ENCODE measurements at regions not wholly inside any gene's neighbourhood (a gene's known extent, or its start where the extent isn't known, plus 50 kb on each side); places are given as distances from the start of the nearest gene placed in this dataset.
"Not testable (repeated sequence)": the region's sequence is repeated elsewhere in the genome, so short reads cannot be mapped to it uniquely, and the experiment has no call there.

- DNase-seq: no peak
Observed at GRCh38 chr9:2243666-2244555, 228.8 kb downstream of the SMARCA2 start.

DNA sequence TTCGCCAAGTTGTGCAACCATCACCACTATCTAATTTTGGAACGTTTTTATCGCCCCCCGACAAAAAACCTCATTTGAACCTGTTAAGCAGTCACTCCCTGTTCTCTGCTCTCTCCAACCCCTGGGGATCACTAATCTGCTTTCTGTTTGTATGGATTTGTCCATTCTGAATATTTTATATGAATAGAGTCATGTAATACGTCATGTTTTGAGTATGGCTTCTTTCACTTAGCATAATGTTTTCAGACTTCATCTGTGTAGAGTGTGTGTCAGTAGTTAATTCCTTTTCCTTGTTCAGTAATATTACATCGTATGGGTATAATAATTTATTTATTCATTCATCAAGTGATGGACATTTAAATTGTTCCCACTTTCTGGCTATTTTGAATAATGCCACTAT lies 232.2 kb downstream of the SMARCA2 start:
- no peak for DNase-seq

DNA sequence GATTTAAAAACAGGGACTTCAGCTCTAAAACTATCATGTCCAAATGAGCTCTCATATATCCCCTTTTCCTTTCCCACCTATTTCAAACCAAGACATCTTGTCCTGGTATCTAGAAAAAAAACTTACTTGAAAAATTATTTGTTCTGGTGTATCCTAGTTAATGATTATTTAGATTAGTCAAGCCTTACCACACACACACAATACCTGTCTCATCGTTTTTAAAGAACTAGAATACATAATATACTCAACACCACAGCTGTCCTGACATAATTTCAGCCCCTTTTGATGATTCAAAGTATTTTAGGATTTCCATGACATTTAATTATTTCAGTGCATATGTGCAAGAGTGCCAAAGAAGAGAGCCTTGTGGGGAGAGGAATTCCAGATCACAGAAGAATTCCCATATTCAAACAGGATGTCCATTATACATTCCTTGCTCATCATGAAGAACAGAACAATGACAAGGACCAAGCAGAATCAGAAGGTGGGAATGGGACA lies 233.7 kb downstream of the SMARCA2 start:
- DNase-seq: no peak

DNA sequence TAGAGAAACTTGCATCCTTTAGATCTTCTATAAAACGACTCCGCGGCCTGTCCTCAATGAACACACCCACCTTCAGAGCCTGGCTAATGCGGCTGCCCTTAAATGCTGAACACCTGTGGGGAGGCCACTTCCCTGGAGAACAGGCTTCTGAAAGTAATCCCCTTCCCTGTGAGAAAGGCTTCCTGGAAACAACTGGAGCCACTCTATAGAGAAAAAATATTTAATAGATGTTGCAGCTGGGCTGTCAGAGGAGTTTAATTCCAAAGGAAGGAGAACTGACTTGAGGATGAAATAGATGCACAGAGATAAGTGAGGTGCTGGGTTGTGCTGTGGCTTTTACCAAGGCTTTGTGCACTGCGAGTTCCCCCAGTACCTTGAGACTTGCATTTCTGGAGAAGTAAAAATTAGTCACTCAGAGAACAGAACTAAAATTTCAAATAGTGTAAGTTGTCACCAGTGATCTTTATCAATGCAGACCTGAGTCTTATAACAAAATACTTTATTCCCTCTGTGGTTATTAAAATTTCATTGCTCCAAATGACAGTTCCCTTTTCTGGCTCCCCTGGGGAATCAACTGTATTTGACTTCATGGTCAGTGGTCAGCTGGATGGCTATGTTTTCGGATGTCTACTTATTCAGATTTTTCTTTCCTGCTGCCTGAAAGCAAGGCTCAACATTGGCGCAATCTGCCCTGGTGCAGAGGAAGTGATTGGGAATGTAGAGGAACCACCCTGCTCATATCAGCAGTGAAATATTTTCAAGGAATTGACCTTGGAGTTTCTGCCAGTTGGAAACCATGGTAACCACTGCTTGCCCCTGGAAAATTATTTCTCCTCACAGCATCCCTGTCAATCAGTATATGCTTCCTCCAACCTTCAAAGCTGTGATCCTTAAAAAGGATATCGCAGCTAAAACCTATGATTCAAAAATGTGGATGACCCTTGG lies 238.8 kb downstream of the SMARCA2 start:
- peak in 1 of 3 donors; percentile 45 for DNase-seq

- no peak for DNase-seq
Observed at GRCh38 chr9:2255128-2255527, 240.0 kb downstream of the SMARCA2 start.

GRCh38 chr9:2257248-2257929 lies 242.2 kb downstream of the SMARCA2 start:
- DNase-seq: no peak

DNA sequence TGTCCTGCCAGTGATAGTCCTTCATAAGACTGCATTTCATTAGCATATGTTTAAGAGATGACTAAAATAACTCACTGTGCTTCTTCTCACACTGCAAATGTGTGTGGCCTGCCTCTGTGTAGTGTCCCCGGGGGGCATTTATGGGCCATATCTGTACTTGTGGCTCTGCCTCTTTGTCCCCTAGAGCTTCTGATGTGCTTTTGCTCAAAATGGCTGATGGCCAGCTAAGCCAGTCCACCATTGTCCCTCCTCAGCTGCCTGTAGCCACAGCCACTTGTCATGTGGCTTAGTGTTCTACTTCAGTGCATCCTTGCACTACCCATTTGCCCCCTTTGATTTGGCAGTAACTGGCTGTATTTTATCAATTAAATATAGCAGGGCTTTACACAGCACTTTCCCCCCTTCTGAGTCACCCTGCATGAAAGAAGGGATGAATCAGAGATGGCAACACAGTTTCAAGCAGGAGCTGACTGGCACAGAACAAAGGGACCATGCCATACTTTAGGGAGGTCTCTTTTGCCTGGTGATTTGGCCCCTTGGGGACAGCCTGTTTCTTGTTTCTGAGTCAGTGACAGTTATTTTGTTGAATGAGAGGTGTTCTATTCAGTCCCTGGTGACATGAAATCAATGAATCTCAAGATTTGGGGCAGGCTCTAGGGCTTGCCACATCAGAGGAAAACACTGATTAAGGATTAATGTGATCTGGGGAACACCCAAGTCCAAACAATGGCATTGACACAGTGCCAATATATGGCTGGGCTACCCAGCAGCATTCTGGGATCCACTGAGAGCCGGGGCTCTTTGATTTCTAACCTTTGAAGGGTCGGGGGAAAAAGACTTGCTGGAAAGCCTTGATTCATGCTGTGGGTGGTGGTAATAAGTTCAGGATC lies 245.5 kb downstream of the SMARCA2 start:
- DNase-seq: no peak

GRCh38 chr9:2261421-2262103 lies 246.4 kb downstream of the SMARCA2 start:
- DNase-seq: no peak

DNA sequence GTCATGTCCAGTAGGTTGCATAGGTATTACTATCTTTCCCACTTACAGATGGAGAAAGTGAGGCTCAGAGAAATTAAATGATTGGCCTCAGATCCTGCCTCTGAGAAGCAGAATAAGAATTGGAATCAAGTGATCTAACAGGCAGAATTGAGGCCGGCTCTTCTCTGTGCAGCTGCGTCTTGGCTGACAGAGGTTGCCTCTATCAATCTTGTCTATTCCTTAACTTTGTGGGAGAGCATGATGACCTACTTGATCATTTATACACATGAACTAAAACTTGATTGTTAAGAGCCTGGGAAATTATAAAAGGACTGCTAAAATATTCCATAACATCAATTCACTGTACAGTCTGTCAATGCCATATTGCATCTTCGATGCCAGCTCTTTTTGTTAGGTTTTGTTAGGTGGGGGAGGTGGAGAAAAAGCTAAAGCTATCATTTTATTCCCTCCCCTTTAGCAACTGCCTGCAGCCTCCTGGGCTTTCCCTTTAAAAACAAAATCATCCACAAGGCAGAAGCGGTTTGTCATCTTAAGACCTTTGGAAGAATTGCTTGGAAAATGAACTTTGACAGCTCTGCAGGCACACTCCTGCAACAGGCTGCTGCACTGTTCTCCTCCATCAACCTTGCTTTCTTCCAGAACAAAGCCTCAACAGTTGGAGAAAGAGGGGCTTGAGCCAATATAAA lies 247.4 kb downstream of the SMARCA2 start:
- DNase-seq: peak in 2 of 3 donors; percentile 28 to 70

- DNase-seq: no peak
Observed at GRCh38 chr9:2263111-2263510, 248.0 kb downstream of the SMARCA2 start.

DNA sequence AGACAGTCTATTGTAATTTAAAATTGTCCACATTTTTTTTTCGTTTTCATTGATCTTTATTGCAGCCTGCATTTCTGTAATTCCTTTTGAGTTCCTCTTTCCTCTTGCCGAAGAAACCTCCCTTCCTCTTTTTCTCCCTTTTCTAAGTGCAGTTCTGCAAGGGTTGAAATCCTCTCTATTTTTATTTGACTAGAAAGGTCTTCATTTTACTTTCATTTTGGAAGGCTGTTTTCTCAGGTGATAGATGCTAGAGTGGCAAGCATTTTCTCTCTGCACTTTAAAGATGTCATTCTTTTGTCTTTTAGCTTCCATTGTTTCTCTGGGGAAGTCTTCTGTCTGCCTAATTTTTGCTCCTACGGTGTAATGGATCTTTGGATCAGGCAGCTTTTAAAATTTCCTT lies 248.5 kb downstream of the SMARCA2 start:
- DNase-seq: no peak

DNA sequence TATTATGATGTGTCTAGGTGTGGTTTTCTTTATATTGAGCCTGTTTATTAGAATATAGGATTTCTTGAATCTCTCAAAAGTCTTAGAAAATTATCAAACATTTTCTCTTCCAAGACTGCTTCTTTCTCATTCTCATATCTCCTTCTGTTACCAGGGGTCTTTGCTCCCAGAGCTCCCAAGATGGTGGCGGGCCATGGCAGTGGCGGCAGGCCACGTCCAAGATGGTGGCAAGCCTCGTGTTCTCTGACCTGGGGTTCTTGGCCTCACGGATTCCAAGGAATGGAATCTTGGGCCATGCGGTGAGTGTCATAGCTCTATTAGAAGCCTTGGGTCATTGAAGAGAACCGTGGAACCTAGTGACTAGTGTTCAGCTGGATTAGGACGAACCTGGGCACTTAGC lies 248.9 kb downstream of the SMARCA2 start:
- no peak for DNase-seq

DNA sequence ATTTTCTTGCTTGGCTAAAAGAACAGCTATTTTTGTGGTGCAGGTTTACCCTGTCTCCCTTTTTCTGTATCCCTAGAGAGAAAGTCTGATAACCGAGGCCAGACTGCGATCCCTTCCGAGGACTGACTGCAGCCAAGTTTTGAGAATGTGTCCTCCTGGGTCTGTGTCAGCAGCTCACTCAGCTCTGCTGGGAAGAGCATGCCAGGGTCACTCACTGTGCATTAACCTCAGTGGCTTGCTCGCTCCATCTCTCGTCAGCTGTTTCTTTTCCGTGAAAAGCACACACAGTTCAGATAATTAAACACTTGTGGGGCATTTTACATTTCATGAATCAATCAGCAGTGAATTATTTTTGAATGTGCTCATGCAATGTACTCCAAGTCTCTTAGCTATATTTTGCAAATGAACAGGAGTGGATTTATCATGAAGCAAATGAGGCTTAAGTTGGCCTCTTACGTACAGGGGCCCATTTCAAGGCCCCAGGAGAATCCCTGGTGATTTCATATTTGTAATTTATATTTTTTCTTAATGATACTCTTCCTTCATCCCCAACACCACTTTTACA lies 252.1 kb downstream of the SMARCA2 start:
- DNase-seq: peak in 1 of 3 donors; percentile 62

GRCh38 chr9:2269778-2270177 lies 254.6 kb downstream of the SMARCA2 start:
- DNase-seq: no peak

GRCh38 chr9:2270565-2270964 lies 255.4 kb downstream of the SMARCA2 start:
- DNase-seq: no peak

DNA sequence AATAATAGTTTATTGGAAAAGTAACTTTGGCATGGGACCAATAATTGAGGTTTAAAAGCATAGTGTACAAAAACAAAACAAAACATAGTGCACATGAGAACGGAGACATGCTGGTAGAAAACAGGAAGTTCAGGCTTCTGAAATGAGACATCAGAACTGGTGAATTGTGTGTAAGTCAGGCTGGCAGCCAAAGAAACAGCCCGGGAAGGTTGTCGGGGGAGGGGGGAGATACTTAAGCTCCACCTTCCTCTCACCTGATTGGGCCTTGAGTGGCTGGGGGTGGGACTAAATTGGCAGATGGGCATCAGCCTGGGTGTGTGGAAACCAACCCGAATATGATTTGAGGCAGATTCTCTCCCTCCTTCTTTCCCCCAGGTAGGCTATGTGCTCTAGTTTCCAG lies 256.3 kb downstream of the SMARCA2 start:
- no peak for DNase-seq

- no peak for DNase-seq
Observed at GRCh38 chr9:2274762-2275161, 259.6 kb downstream of the SMARCA2 start.

DNA sequence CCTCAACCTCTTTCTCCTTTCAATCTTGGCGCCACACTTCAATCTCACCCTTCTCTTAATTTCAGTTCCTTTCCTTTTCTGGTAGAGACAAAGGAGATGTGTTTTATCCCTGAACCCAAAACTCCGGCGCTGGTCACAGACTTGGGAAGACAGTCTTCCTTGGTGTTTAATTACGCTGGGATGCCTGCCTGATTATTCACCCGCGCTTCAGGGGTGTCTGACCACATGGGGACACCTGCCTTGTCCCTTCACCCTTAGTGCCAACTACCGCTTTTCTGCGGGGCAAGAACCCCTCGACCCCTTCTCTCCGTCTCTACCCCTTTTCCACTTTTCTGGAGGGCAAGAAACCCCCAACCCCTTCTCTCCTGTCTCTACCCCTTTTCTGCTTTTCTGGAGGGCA lies 261.1 kb downstream of the SMARCA2 start:
- no peak for DNase-seq

DNA sequence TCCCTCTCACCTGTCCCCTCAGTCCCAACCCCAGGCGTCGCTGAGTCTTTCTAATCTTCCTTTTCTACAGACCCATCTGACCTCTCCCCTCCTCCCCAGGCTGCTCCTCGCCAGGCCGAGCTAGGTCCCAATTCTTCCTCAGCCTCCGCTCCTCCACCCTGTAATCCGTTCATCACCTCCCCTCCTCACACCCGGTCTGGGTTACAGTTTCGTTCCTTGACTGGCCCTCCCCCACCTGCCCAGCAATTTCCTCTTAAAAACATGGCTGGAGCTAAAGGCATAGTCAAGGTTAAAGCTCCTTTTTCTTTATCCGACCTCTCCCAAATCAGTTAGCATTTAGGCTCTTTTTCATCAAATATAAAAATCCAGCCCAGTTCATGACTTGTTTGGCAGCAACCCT lies 262.0 kb downstream of the SMARCA2 start:
- DNase-seq: not testable (repeated sequence)
